ENCODE measurements at regions not wholly inside any gene's neighbourhood (a gene's known extent, or its start where the extent isn't known, plus 50 kb on each side); places are given as distances from the start of the nearest gene placed in this dataset.

- no peak for TF ChIP-seq CTCF (IDR thresholded peaks at IDR 0.05; ENCODE audit: low read length, missing control alignments)
- peak; percentile 45 for DNase-seq (ENCODE audit: low read depth)
- H3K4me3 ChIP-seq (replicated peaks; ENCODE audit: low read depth, low read length): no peak overlapping the region
These were observed 644.0 kb downstream of the PTPRC start for GRCh38 chr1:199282751-199283305.

GRCh38 chr1:199283794-199284193 is 645.0 kb downstream of the PTPRC start:
- no peak overlapping the region for H3K4me3 ChIP-seq (replicated peaks; ENCODE audit: low read depth, low read length)
- no peak for TF ChIP-seq CTCF (IDR thresholded peaks at IDR 0.05; ENCODE audit: low read length, missing control alignments)
- DNase-seq (ENCODE audit: low read depth): no peak

GRCh38 chr1:199287206-199287605 is 648.4 kb downstream of the PTPRC start:
- no peak for TF ChIP-seq CTCF (IDR thresholded peaks at IDR 0.05; ENCODE audit: low read length, missing control alignments)
- no peak overlapping the region for H3K4me3 ChIP-seq (replicated peaks; ENCODE audit: low read depth, low read length)

GRCh38 chr1:199287647-199288046 is 648.8 kb downstream of the PTPRC start:
- no peak overlapping the region for H3K4me3 ChIP-seq (replicated peaks; ENCODE audit: low read depth, low read length)
- peak; percentile 6 for TF ChIP-seq CTCF (IDR thresholded peaks at IDR 0.05; ENCODE audit: low read length, missing control alignments)
- DNase-seq (ENCODE audit: low read depth): no peak

More at GRCh38 chr1:199287206-199287605, 648.4 kb downstream of the PTPRC start:
- DNase-seq (ENCODE audit: low read depth): no peak

GRCh38 chr1:199290186-199290585 is 651.3 kb downstream of the PTPRC start:
- no peak for TF ChIP-seq CTCF (IDR thresholded peaks at IDR 0.05; ENCODE audit: low read length, missing control alignments)
- H3K4me3 ChIP-seq (replicated peaks; ENCODE audit: low read depth, low read length): no peak overlapping the region
- DNase-seq (ENCODE audit: low read depth): peak; percentile 53

- no peak for TF ChIP-seq CTCF (IDR thresholded peaks at IDR 0.05; ENCODE audit: low read length, missing control alignments)
- DNase-seq (ENCODE audit: low read depth): no peak
- H3K4me3 ChIP-seq (replicated peaks; ENCODE audit: low read depth, low read length): no peak overlapping the region
These were observed 652.3 kb downstream of the PTPRC start for GRCh38 chr1:199291022-199291740.

GRCh38 chr1:199292896-199293295 is 654.1 kb downstream of the PTPRC start:
- no peak overlapping the region for H3K4me3 ChIP-seq (replicated peaks; ENCODE audit: low read depth, low read length)
- no peak for TF ChIP-seq CTCF (IDR thresholded peaks at IDR 0.05; ENCODE audit: low read length, missing control alignments)
- DNase-seq (ENCODE audit: low read depth): no peak
